ENCODE measurements at regions not wholly inside any gene's neighbourhood (a gene's known extent, or its start where the extent isn't known, plus 50 kb on each side); places are given as distances from the start of the nearest gene placed in this dataset.

DNA sequence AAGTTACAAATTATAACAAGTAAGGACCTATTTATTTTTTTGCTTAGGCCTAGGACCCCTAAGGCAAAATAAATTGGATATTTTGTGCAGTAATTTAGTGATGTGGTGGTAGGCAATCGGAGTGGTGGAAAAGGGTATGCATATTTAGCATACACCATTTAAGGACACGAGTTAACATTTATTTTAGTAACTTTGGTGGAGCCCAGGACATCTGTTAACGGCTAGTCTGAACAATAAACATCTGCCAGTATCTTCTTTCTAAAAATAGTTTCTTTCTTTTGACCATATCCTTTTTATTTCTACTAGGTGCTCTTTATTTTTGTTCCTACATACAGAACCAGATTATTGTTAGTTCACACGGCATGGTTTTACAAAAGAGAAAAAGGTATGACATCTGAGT, 326.3 kb downstream of the CHL1 start:
- TF ChIP-seq, protein P1, sequence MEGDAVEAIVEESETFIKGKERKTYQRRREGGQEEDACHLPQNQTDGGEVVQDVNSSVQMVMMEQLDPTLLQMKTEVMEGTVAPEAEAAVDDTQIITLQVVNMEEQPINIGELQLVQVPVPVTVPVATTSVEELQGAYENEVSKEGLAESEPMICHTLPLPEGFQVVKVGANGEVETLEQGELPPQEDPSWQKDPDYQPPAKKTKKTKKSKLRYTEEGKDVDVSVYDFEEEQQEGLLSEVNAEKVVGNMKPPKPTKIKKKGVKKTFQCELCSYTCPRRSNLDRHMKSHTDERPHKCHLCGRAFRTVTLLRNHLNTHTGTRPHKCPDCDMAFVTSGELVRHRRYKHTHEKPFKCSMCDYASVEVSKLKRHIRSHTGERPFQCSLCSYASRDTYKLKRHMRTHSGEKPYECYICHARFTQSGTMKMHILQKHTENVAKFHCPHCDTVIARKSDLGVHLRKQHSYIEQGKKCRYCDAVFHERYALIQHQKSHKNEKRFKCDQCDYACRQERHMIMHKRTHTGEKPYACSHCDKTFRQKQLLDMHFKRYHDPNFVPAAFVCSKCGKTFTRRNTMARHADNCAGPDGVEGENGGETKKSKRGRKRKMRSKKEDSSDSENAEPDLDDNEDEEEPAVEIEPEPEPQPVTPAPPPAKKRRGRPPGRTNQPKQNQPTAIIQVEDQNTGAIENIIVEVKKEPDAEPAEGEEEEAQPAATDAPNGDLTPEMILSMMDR (conservative IDR thresholded peaks at IDR 0.05; ENCODE audit: low read depth, low read length) = no peak
- TF ChIP-seq EZH2 (IDR thresholded peaks at IDR 0.05; ENCODE audit: borderline replicate concordance, low read depth, low read length, poor library complexity, severe bottlenecking) = no peak
